SK-N-DZ (cell line): ENCODE measurements at regions not wholly inside any gene's neighbourhood (a gene's known extent, or its start where the extent isn't known, plus 50 kb on each side); places are given as distances from the start of the nearest gene placed in this dataset.
"Not testable (repeated sequence)": the region's sequence is repeated elsewhere in the genome, so short reads cannot be mapped to it uniquely, and the experiment has no call there.

Experiments used
- DNase-seq: peaks from one replicate; pipeline ENCODE4 v3.0.0-alpha.2; 2015; ENCODE audit warnings: low spot score

GRCh38 chr13:60699636-60700035 lies 302.6 kb downstream of the TDRD3 start:
- DNase-seq = no peak

GRCh38 chr13:60696602-60697001 lies 299.6 kb downstream of the TDRD3 start:
- DNase-seq = no peak

- no peak for DNase-seq
These were observed 294.2 kb downstream of the TDRD3 start for GRCh38 chr13:60691268-60691667.

- no peak for DNase-seq
These were observed 293.6 kb downstream of the TDRD3 start for GRCh38 chr13:60690604-60691003.

GRCh38 chr13:60689571-60689970 lies 292.6 kb downstream of the TDRD3 start:
- DNase-seq = no peak

- DNase-seq = no peak
These were observed 292.1 kb downstream of the TDRD3 start for GRCh38 chr13:60689076-60689475.

GRCh38 chr13:60679928-60680694 lies 283.1 kb downstream of the TDRD3 start:
- no peak for DNase-seq

GRCh38 chr13:60679131-60679530 lies 282.1 kb downstream of the TDRD3 start:
- no peak for DNase-seq

GRCh38 chr13:60671386-60671785 lies 274.4 kb downstream of the TDRD3 start:
- no peak for DNase-seq

- no peak for DNase-seq
These were observed 266.8 kb downstream of the TDRD3 start for GRCh38 chr13:60663788-60664187.

GRCh38 chr13:60662595-60662994 lies 265.6 kb downstream of the TDRD3 start:
- no peak for DNase-seq

GRCh38 chr13:60661521-60661920 lies 264.5 kb downstream of the TDRD3 start:
- no peak for DNase-seq

GRCh38 chr13:60657586-60657985 lies 260.6 kb downstream of the TDRD3 start:
- not testable (repeated sequence) for DNase-seq

GRCh38 chr13:60655256-60655655 lies 258.2 kb downstream of the TDRD3 start:
- DNase-seq = no peak

GRCh38 chr13:60654415-60654814 lies 257.4 kb downstream of the TDRD3 start:
- DNase-seq = peak; percentile 15

- DNase-seq = no peak
These were observed 250.5 kb downstream of the TDRD3 start for GRCh38 chr13:60647547-60647946.

- no peak for DNase-seq
These were observed 249.6 kb downstream of the TDRD3 start for GRCh38 chr13:60646620-60647019.

GRCh38 chr13:60645676-60646075 lies 248.7 kb downstream of the TDRD3 start:
- no peak for DNase-seq

GRCh38 chr13:60642552-60642951 lies 245.5 kb downstream of the TDRD3 start:
- no peak for DNase-seq

GRCh38 chr13:60629158-60629557 lies 232.1 kb downstream of the TDRD3 start:
- no peak for DNase-seq

GRCh38 chr13:60627071-60627686 lies 230.2 kb downstream of the TDRD3 start:
- DNase-seq = peak; percentile 53
